BE2C (cell line): ENCODE measurements at regions not wholly inside any gene's neighbourhood (a gene's known extent, or its start where the extent isn't known, plus 50 kb on each side); places are given as distances from the start of the nearest gene placed in this dataset.

Source experiments
- DNase-seq: peaks from one replicate; pipeline ENCODE4 v3.0.0-alpha.2; 2020
- H3K27me3 ChIP-seq: fragments of 250-450 bp; sonication (Bioruptor Pico); 2 replicates; pipeline ENCODE4 v1.5.1; 2020; ENCODE audit warnings: mild to moderate bottlenecking
- H3K36me3 ChIP-seq: fragments of 250-450 bp; sonication (Bioruptor Pico); 2 replicates; pipeline ENCODE4 v1.5.1; 2020; ENCODE audit warnings: mild to moderate bottlenecking
- H3K4me1 ChIP-seq: fragments of 250-450 bp; sonication (Bioruptor Pico); 2 replicates; pipeline ENCODE4 v1.5.1; 2020
- H3K4me3 ChIP-seq: 2 replicates; pipeline ENCODE4 v1.5.1; 2011; ENCODE audit warnings: low read depth, low read length
- H3K9me3 ChIP-seq: fragments of 250-450 bp; sonication (Bioruptor Pico); 2 replicates; pipeline ENCODE4 v1.5.1; 2020
- CTCF ChIP-seq: IDR thresholded peaks from 2 replicates; pipeline ENCODE4 v1.5.1; 2012; ENCODE audit warnings: mild to moderate bottlenecking, low read depth, low read length

GRCh38 chrX:7254144-7254543 lies 106.2 kb upstream of the PUDP start:
- Histone ChIP-seq H3K27me3 (no peaks in the 10 kb centered on the region), H3K36me3 (no peaks in the 10 kb centered on the region), H3K4me3 (no peak overlapping the region), H3K9me3 (no peaks in the 10 kb centered on the region), H3K4me1 (no peaks in the 10 kb centered on the region)
- no peak for DNase-seq
- TF ChIP-seq CTCF, result no peak

GRCh38 chrX:7253565-7253964 lies 105.6 kb upstream of the PUDP start:
- no peak overlapping the region for H3K4me3 ChIP-seq
- no peaks in the 10 kb centered on the region for H3K27me3 ChIP-seq
- H3K9me3 ChIP-seq, result no peaks in the 10 kb centered on the region
- no peak for DNase-seq
- H3K4me1 ChIP-seq, result no peaks in the 10 kb centered on the region
- no peak for TF ChIP-seq CTCF
- H3K36me3 ChIP-seq, result no peaks in the 10 kb centered on the region

- no peaks in the 10 kb centered on the region for H3K27me3 ChIP-seq
- DNase-seq, result no peak
- no peak overlapping the region for H3K4me3 ChIP-seq
- no peaks in the 10 kb centered on the region for H3K36me3 ChIP-seq
- TF ChIP-seq CTCF, result no peak
- no peaks in the 10 kb centered on the region for H3K9me3 ChIP-seq
- no peaks in the 10 kb centered on the region for H3K4me1 ChIP-seq
Observed at GRCh38 chrX:7252013-7252610, 104.2 kb upstream of the PUDP start.

GRCh38 chrX:7247346-7247745 lies 99.4 kb upstream of the PUDP start:
- no peaks in the 10 kb centered on the region for H3K9me3 ChIP-seq
- no peak overlapping the region for H3K4me3 ChIP-seq
- no peaks in the 10 kb centered on the region for H3K36me3 ChIP-seq
- no peak for TF ChIP-seq CTCF
- no peak for DNase-seq
- H3K27me3 ChIP-seq, result no peaks in the 10 kb centered on the region
- H3K4me1 ChIP-seq, result no peaks in the 10 kb centered on the region

GRCh38 chrX:7244405-7244804 lies 96.5 kb upstream of the PUDP start:
- no peaks in the 10 kb centered on the region for H3K4me1 ChIP-seq
- H3K9me3 ChIP-seq, result no peaks in the 10 kb centered on the region
- H3K36me3 ChIP-seq, result no peaks in the 10 kb centered on the region
- no peak for DNase-seq
- no peak for TF ChIP-seq CTCF
- H3K4me3 ChIP-seq, result no peak overlapping the region
- H3K27me3 ChIP-seq, result no peaks in the 10 kb centered on the region

GRCh38 chrX:7242613-7243012 lies 94.7 kb upstream of the PUDP start:
- no peaks in the 10 kb centered on the region for H3K9me3 ChIP-seq
- H3K4me3 ChIP-seq, result no peak overlapping the region
- H3K4me1 ChIP-seq, result no peaks in the 10 kb centered on the region
- no peaks in the 10 kb centered on the region for H3K27me3 ChIP-seq
- no peak for DNase-seq
- TF ChIP-seq CTCF, result no peak
- H3K36me3 ChIP-seq, result no peaks in the 10 kb centered on the region
